Muscle of leg (tissue), 3 donors: ENCODE measurements at regions not wholly inside any gene's neighbourhood (a gene's known extent, or its start where the extent isn't known, plus 50 kb on each side); places are given as distances from the start of the nearest gene placed in this dataset.

Experiments
- DNase-seq: peaks from one replicate; pipeline ENCODE4 v3.0.0; 2013
- H3K27ac ChIP-seq: one replicate; pipeline ENCODE4 v1.5.1; 2013; ENCODE audit warnings: mild to moderate bottlenecking, low read length, control low read depth
- H3K27me3 ChIP-seq: one replicate; pipeline ENCODE4 v1.6.1; 2013; ENCODE audit warnings: low read length; ENCODE audit not compliant: control insufficient read depth, insufficient read depth
- H3K36me3 ChIP-seq: one replicate; pipeline ENCODE4 v1.6.1; 2013; ENCODE audit warnings: low read length; ENCODE audit not compliant: control insufficient read depth, insufficient read depth
- H3K4me1 ChIP-seq: one replicate; pipeline ENCODE4 v1.6.1; 2013; ENCODE audit warnings: low read length; ENCODE audit not compliant: control insufficient read depth, insufficient read depth
- H3K4me3 ChIP-seq: one replicate; pipeline ENCODE4 v1.5.1; 2013; ENCODE audit warnings: low read length, control low read depth
- H3K9me3 ChIP-seq: replicated peaks from 2 replicates; pipeline ENCODE4 v1.6.1; 2013; ENCODE audit warnings: low read depth, low read length; ENCODE audit not compliant: control insufficient read depth
- WGBS: methylation state at CpG from one replicate; pipeline ENCODE4 v1.1.5; 2013; ENCODE audit warnings: missing lambda C conversion rate; ENCODE audit not compliant: insufficient coverage; 5-methylcytosine and 5-hydroxymethylcytosine counted together

- no CpG with 5 or more reads among the region's 2 CpGs for WGBS
- H3K9me3 ChIP-seq: no peaks in the 10 kb centered on the region
- no peaks in the 10 kb centered on the region for H3K4me1 ChIP-seq
- DNase-seq: no peak
- no peak overlapping the region for H3K27ac ChIP-seq
- no peak overlapping the region for H3K4me3 ChIP-seq
- H3K36me3 ChIP-seq: no peaks in the 10 kb centered on the region
- no peaks in the 10 kb centered on the region for H3K27me3 ChIP-seq
These were observed 542.6 kb downstream of the TUSC7 start for GRCh38 chr3:117252208-117252607.

GRCh38 chr3:117252651-117253050 lies 543.1 kb downstream of the TUSC7 start:
- no peak for DNase-seq
- Histone ChIP-seq H3K27ac (no peak overlapping the region), H3K9me3 (no peaks in the 10 kb centered on the region), H3K27me3 (no peaks in the 10 kb centered on the region), H3K36me3 (no peaks in the 10 kb centered on the region), H3K4me3 (no peak overlapping the region), H3K4me1 (no peaks in the 10 kb centered on the region)

GRCh38 chr3:117253636-117254035 lies 544.1 kb downstream of the TUSC7 start:
- H3K36me3 ChIP-seq: no peaks in the 10 kb centered on the region
- WGBS: no CpG with 5 or more reads among the region's 2 CpGs
- H3K4me1 ChIP-seq: no peaks in the 10 kb centered on the region
- H3K27ac ChIP-seq: no peak overlapping the region
- no peaks in the 10 kb centered on the region for H3K27me3 ChIP-seq
- H3K9me3 ChIP-seq: no peaks in the 10 kb centered on the region
- no peak overlapping the region for H3K4me3 ChIP-seq
- no peak for DNase-seq

GRCh38 chr3:117254985-117255384 lies 545.4 kb downstream of the TUSC7 start:
- no peaks in the 10 kb centered on the region for H3K9me3 ChIP-seq
- DNase-seq: no peak
- H3K27ac ChIP-seq: no peak overlapping the region
- H3K27me3 ChIP-seq: no peaks in the 10 kb centered on the region
- 85% methylated on average over 2 of the region's 3 CpGs for WGBS
- H3K36me3 ChIP-seq: no peaks in the 10 kb centered on the region
- H3K4me3 ChIP-seq: no peak overlapping the region
- H3K4me1 ChIP-seq: no peaks in the 10 kb centered on the region

DNA sequence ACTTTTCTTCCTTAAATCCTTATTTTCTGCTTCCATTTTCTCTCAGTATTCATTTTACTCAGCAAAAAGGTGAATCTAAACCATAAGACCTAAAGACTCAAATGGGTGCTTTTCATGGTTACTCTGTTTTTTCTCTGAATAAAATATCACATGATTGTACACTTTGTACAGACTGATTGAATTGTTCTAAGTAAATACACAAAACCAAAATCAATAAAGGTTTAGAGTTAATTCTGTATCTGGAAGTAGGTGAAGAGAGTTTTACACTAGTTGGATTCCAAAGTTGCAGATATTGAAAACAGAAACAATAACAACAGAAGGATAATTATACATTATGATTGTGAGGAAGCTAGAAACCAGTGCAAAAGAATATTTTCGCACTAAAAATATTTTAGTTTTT lies 546.2 kb downstream of the TUSC7 start:
- WGBS: no CpG with 5 or more reads among the region's 1 CpG
- H3K36me3 ChIP-seq: no peaks in the 10 kb centered on the region

GRCh38 chr3:117261983-117262421 lies 552.4 kb downstream of the TUSC7 start:
- no peaks in the 10 kb centered on the region for H3K36me3 ChIP-seq
- H3K4me3 ChIP-seq: no peak overlapping the region
- WGBS: 67% methylated on average over 1 of the region's 2 CpGs
- H3K27me3 ChIP-seq: no peaks in the 10 kb centered on the region
- no peak overlapping the region for H3K27ac ChIP-seq
- no peak for DNase-seq
- H3K4me1 ChIP-seq: no peaks in the 10 kb centered on the region
- H3K9me3 ChIP-seq: no peaks in the 10 kb centered on the region

More for the DNA sequence above, 546.2 kb downstream of the TUSC7 start:
- no peak overlapping the region for H3K4me3 ChIP-seq
- H3K27ac ChIP-seq: no peak overlapping the region
- H3K27me3 ChIP-seq: no peaks in the 10 kb centered on the region
- H3K4me1 ChIP-seq: no peaks in the 10 kb centered on the region
- DNase-seq: no peak
- H3K9me3 ChIP-seq: no peaks in the 10 kb centered on the region

- no CpG with 5 or more reads among the region's 3 CpGs for WGBS
- Histone ChIP-seq H3K4me1 (no peaks in the 10 kb centered on the region), H3K36me3 (no peaks in the 10 kb centered on the region), H3K9me3 (no peaks in the 10 kb centered on the region), H3K27ac (no peak overlapping the region), H3K4me3 (no peak overlapping the region), H3K27me3 (no peaks in the 10 kb centered on the region)
- no peak for DNase-seq
These were observed 553.7 kb downstream of the TUSC7 start for GRCh38 chr3:117263270-117263669.

GRCh38 chr3:117263745-117264144 lies 554.2 kb downstream of the TUSC7 start:
- WGBS: no CpG with 5 or more reads among the region's 1 CpG
- Histone ChIP-seq H3K27me3 (no peaks in the 10 kb centered on the region), H3K36me3 (no peaks in the 10 kb centered on the region), H3K27ac (no peak overlapping the region), H3K4me3 (no peak overlapping the region), H3K4me1 (no peaks in the 10 kb centered on the region), H3K9me3 (no peaks in the 10 kb centered on the region)
- peak; percentile 31 for DNase-seq

- WGBS: no CpG with 5 or more reads among the region's 2 CpGs
These were observed 554.8 kb downstream of the TUSC7 start for GRCh38 chr3:117264204-117264994.

DNA sequence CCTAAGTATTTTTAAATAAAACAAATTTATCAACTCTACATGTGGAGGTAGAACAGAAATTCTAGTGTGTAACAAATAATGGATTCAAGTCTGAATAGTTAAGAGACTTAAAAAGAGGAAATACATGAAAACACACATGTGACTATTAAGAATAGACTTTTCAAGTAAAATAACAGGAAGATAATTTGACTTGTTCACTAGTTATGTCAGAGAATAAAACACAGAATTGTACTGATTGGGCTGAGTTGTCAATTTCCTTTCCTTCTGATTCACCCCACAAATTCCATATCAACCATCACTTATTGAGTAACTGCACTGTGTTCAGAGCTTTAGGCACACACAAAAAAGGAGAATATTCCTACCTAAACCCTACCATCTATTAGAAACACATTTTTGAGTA lies 557.2 kb downstream of the TUSC7 start:
- no peaks in the 10 kb centered on the region for H3K4me1 ChIP-seq
- no peak for DNase-seq
- no peaks in the 10 kb centered on the region for H3K27me3 ChIP-seq
- H3K27ac ChIP-seq: no peak overlapping the region
- no peak overlapping the region for H3K4me3 ChIP-seq
- no peaks in the 10 kb centered on the region for H3K36me3 ChIP-seq
- H3K9me3 ChIP-seq: no peaks in the 10 kb centered on the region

More at GRCh38 chr3:117264204-117264994, 554.8 kb downstream of the TUSC7 start:
- Histone ChIP-seq H3K4me1 (no peaks in the 10 kb centered on the region), H3K27me3 (no peaks in the 10 kb centered on the region), H3K4me3 (no peak overlapping the region), H3K27ac (no peak overlapping the region), H3K9me3 (no peaks in the 10 kb centered on the region), H3K36me3 (no peaks in the 10 kb centered on the region)
- DNase-seq: no peak

DNA sequence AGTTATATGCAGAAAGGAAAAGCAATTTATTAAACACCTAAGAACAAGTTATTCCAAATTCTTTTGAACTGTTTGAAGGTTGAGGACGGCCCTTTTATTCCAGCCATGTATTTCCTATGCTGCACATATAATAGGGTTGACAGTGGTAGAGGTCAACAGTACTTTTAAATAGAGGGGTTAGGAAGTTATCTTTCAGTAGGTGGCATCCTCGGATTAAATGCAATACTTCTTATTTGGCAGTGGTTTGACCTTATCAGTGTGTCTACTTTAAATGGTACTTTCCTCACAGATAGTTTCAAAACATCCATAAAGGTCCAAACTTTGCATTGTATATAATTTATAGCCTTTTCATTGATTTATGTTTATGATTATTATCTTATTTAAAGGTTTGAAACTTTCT lies 558.7 kb downstream of the TUSC7 start:
- no peaks in the 10 kb centered on the region for H3K27me3 ChIP-seq
- no peak overlapping the region for H3K4me3 ChIP-seq
- no peaks in the 10 kb centered on the region for H3K4me1 ChIP-seq
- no peaks in the 10 kb centered on the region for H3K36me3 ChIP-seq
- no CpG with 5 or more reads among the region's 2 CpGs for WGBS
- DNase-seq: no peak
- no peak overlapping the region for H3K27ac ChIP-seq
- no peaks in the 10 kb centered on the region for H3K9me3 ChIP-seq
